ENCODE measurements at regions not wholly inside any gene's neighbourhood (a gene's known extent, or its start where the extent isn't known, plus 50 kb on each side); places are given as distances from the start of the nearest gene placed in this dataset.

GRCh38 chr11:130599073-130599654, 150.7 kb downstream of the ADAMTS15 start:
- TF ChIP-seq, protein P1, sequence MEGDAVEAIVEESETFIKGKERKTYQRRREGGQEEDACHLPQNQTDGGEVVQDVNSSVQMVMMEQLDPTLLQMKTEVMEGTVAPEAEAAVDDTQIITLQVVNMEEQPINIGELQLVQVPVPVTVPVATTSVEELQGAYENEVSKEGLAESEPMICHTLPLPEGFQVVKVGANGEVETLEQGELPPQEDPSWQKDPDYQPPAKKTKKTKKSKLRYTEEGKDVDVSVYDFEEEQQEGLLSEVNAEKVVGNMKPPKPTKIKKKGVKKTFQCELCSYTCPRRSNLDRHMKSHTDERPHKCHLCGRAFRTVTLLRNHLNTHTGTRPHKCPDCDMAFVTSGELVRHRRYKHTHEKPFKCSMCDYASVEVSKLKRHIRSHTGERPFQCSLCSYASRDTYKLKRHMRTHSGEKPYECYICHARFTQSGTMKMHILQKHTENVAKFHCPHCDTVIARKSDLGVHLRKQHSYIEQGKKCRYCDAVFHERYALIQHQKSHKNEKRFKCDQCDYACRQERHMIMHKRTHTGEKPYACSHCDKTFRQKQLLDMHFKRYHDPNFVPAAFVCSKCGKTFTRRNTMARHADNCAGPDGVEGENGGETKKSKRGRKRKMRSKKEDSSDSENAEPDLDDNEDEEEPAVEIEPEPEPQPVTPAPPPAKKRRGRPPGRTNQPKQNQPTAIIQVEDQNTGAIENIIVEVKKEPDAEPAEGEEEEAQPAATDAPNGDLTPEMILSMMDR (IDR thresholded peaks at IDR 0.05) = no peak
- no peak for TF ChIP-seq POLR2A (IDR thresholded peaks at IDR 0.05)

All from uterus (tissue), 2 donors.